GM19043 (cell line): ENCODE measurements at regions not wholly inside any gene's neighbourhood (a gene's known extent, or its start where the extent isn't known, plus 50 kb on each side); places are given as distances from the start of the nearest gene placed in this dataset.
"Not testable (repeated sequence)": the region's sequence is repeated elsewhere in the genome, so short reads cannot be mapped to it uniquely, and the experiment has no call there.

ENCODE experiments used
- ATAC-seq: cut with Tn5 transposase; IDR thresholded peaks from one replicate; pipeline ENCODE4 v1.9.1; 2021; ENCODE audit warnings: low read depth; ENCODE audit not compliant: unreplicated experiment

- ATAC-seq, result no peak
Measured at GRCh38 chr16:60091071-60091470, 1357.0 kb upstream of the GOT2 start.

GRCh38 chr16:60087530-60087929, 1353.4 kb upstream of the GOT2 start:
- no peak for ATAC-seq

- not testable (repeated sequence) for ATAC-seq
Measured at GRCh38 chr16:60078819-60079218, 1344.7 kb upstream of the GOT2 start.

GRCh38 chr16:60077861-60078260, 1343.7 kb upstream of the GOT2 start:
- ATAC-seq, result no peak

GRCh38 chr16:60074378-60074777, 1340.3 kb upstream of the GOT2 start:
- no peak for ATAC-seq

- ATAC-seq, result no peak
Measured at GRCh38 chr16:60073376-60073775, 1339.3 kb upstream of the GOT2 start.

- no peak for ATAC-seq
Measured at GRCh38 chr16:60064026-60064425, 1329.9 kb upstream of the GOT2 start.

- no peak for ATAC-seq
Measured at GRCh38 chr16:60061396-60061795, 1327.3 kb upstream of the GOT2 start.

GRCh38 chr16:60060731-60061130, 1326.6 kb upstream of the GOT2 start:
- no peak for ATAC-seq

GRCh38 chr16:60059141-60059540, 1325.0 kb upstream of the GOT2 start:
- no peak for ATAC-seq

- ATAC-seq, result no peak
Measured at GRCh38 chr16:60041671-60042070, 1307.6 kb upstream of the GOT2 start.

- no peak for ATAC-seq
Measured at GRCh38 chr16:60031740-60032139, 1297.6 kb upstream of the GOT2 start.

- ATAC-seq, result no peak
Measured at GRCh38 chr16:60027351-60027750, 1293.2 kb upstream of the GOT2 start.

- no peak for ATAC-seq
Measured at GRCh38 chr16:60013076-60013475, 1279.0 kb upstream of the GOT2 start.

GRCh38 chr16:60001523-60001922, 1267.4 kb upstream of the GOT2 start:
- no peak for ATAC-seq

GRCh38 chr16:59997706-59998105, 1263.6 kb upstream of the GOT2 start:
- ATAC-seq, result no peak

GRCh38 chr16:59993101-59993500, 1259.0 kb upstream of the GOT2 start:
- no peak for ATAC-seq

- no peak for ATAC-seq
Measured at GRCh38 chr16:59991171-59991570, 1257.1 kb upstream of the GOT2 start.

- ATAC-seq, result no peak
Measured at GRCh38 chr16:59988591-59988990, 1254.5 kb upstream of the GOT2 start.

- ATAC-seq, result no peak
Measured at GRCh38 chr16:59975953-59976352, 1241.8 kb upstream of the GOT2 start.

- no peak for ATAC-seq
Measured at GRCh38 chr16:59973966-59974365, 1239.8 kb upstream of the GOT2 start.

- ATAC-seq, result no peak
Measured at GRCh38 chr16:59971264-59971663, 1237.1 kb upstream of the GOT2 start.

GRCh38 chr16:59964232-59964924, 1230.3 kb upstream of the GOT2 start:
- no peak for ATAC-seq
